HK-2 (cell line): ENCODE measurements at regions not wholly inside any gene's neighbourhood (a gene's known extent, or its start where the extent isn't known, plus 50 kb on each side); places are given as distances from the start of the nearest gene placed in this dataset.
"Not testable (repeated sequence)": the region's sequence is repeated elsewhere in the genome, so short reads cannot be mapped to it uniquely, and the experiment has no call there.

ENCODE experiments used
- DNase-seq: peaks from one replicate; pipeline ENCODE4 v3.0.0-alpha.2; 2018; ENCODE audit not compliant: unreplicated experiment

- DNase-seq, result not testable (repeated sequence)
These were observed 116.9 kb upstream of the AFDN start for GRCh38 chr6:167709776-167710336.

- DNase-seq, result no peak
These were observed 116.3 kb upstream of the AFDN start for GRCh38 chr6:167710363-167710920.

GRCh38 chr6:167711211-167711610 is 115.5 kb upstream of the AFDN start:
- DNase-seq, result no peak

- no peak for DNase-seq
These were observed 114.7 kb upstream of the AFDN start for GRCh38 chr6:167711768-167712730.

- DNase-seq, result no peak
These were observed 113.8 kb upstream of the AFDN start for GRCh38 chr6:167712731-167713475.

GRCh38 chr6:167714152-167714551 is 112.6 kb upstream of the AFDN start:
- DNase-seq, result no peak

GRCh38 chr6:167717455-167717854 is 109.3 kb upstream of the AFDN start:
- no peak for DNase-seq

GRCh38 chr6:167717867-167718266 is 108.8 kb upstream of the AFDN start:
- DNase-seq, result no peak

GRCh38 chr6:167719920-167720319 is 106.8 kb upstream of the AFDN start:
- no peak for DNase-seq

GRCh38 chr6:167720456-167721285 is 106.0 kb upstream of the AFDN start:
- DNase-seq, result no peak

GRCh38 chr6:167721291-167721690 is 105.4 kb upstream of the AFDN start:
- DNase-seq, result no peak

GRCh38 chr6:167722634-167723309 is 103.9 kb upstream of the AFDN start:
- no peak for DNase-seq

- no peak for DNase-seq
These were observed 100.6 kb upstream of the AFDN start for GRCh38 chr6:167726043-167726621.

- DNase-seq, result no peak
These were observed 96.3 kb upstream of the AFDN start for GRCh38 chr6:167730441-167730840.

- no peak for DNase-seq
These were observed 95.5 kb upstream of the AFDN start for GRCh38 chr6:167731216-167731615.

GRCh38 chr6:167731731-167732422 is 94.8 kb upstream of the AFDN start:
- DNase-seq, result no peak

GRCh38 chr6:167733740-167734661 is 92.7 kb upstream of the AFDN start:
- DNase-seq, result no peak

GRCh38 chr6:167734662-167735083 is 92.0 kb upstream of the AFDN start:
- no peak for DNase-seq
